CD4-positive, CD25-positive, alpha-beta regulatory T cell (primary cell): ENCODE measurements at regions not wholly inside any gene's neighbourhood (a gene's known extent, or its start where the extent isn't known, plus 50 kb on each side); places are given as distances from the start of the nearest gene placed in this dataset.

Experiments
- ATAC-seq, 2 donors: fragments of 150-1000 bp; cut with Tn5 transposase; one replicate each; pipeline ENCODE4 v1.10.0; 2021; ENCODE audit warnings: low read depth in 2 of 2, moderate number of reproducible peaks in 2 of 2, moderate library complexity in 1 of 2
- DNase-seq, 3 donors: peaks; one replicate each; pipeline versions ENCODE4 v3.0.0 to v3.0.0-alpha.2; 2012 to 2022; ENCODE audit warnings: mixed read lengths in 1 of 3
- H3K27ac ChIP-seq: one replicate; pipeline ENCODE4 v1.7.0; 2013; ENCODE audit warnings: mild to moderate bottlenecking, low read length; ENCODE audit not compliant: insufficient read depth, poor library complexity, severe bottlenecking
- H3K27me3 ChIP-seq: one replicate; pipeline ENCODE4 v1.7.0; 2013; ENCODE audit warnings: low read length; ENCODE audit not compliant: control insufficient read depth, insufficient read depth
- H3K36me3 ChIP-seq: one replicate; pipeline ENCODE4 v1.7.0; 2013; ENCODE audit warnings: mild to moderate bottlenecking, low read length, moderate library complexity; ENCODE audit not compliant: control insufficient read depth, insufficient read depth
- H3K4me1 ChIP-seq: 2 replicates; pipeline ENCODE4 v1.7.0; 2013; ENCODE audit warnings: mild to moderate bottlenecking, low read length; ENCODE audit not compliant: insufficient read depth, control insufficient read depth, poor library complexity, severe bottlenecking
- H3K4me3 ChIP-seq: one replicate; pipeline ENCODE4 v1.7.0; 2013; ENCODE audit warnings: low read depth, mild to moderate bottlenecking, low read length, moderate library complexity
- H3K9me3 ChIP-seq, 2 experiments: 1 replicate in 1 of 2; 2 replicates in 1 of 2; pipeline ENCODE4 v1.7.0; 2013; ENCODE audit warnings: low read length in 2 of 2, mild to moderate bottlenecking in 1 of 2, moderate library complexity in 1 of 2; ENCODE audit not compliant: control insufficient read depth in 2 of 2
- H3K27ac Mint-ChIP-seq, 3 donors: one replicate each; pipeline ENCODE4 v1.8.0; 2020 to 2022; ENCODE audit warnings: mild to moderate bottlenecking in 3 of 3, mixed read lengths in 3 of 3, moderate library complexity in 2 of 3
- H3K27me3 Mint-ChIP-seq: one replicate; pipeline ENCODE4 v1.8.0; 2022; ENCODE audit warnings: mild to moderate bottlenecking, mixed read lengths
- H3K36me3 Mint-ChIP-seq: one replicate; pipeline ENCODE4 v1.8.0; 2020; ENCODE audit warnings: mixed read lengths
- H3K4me1 Mint-ChIP-seq, 4 donors: one replicate each; pipeline ENCODE4 v1.8.0; 2020 to 2022; ENCODE audit warnings: mixed read lengths in 4 of 4, mild to moderate bottlenecking in 1 of 4
- H3K4me3 Mint-ChIP-seq, 4 donors: one replicate each; pipeline ENCODE4 v1.8.0; 2020 to 2022; ENCODE audit warnings: mild to moderate bottlenecking in 4 of 4, mixed read lengths in 4 of 4, moderate library complexity in 3 of 4
- H3K9me3 Mint-ChIP-seq, 7 donors: one replicate each; pipeline ENCODE4 v1.8.0; 2020 to 2022; ENCODE audit warnings: mixed read lengths in 7 of 7, mild to moderate bottlenecking in 3 of 7, moderate library complexity in 2 of 7

DNA sequence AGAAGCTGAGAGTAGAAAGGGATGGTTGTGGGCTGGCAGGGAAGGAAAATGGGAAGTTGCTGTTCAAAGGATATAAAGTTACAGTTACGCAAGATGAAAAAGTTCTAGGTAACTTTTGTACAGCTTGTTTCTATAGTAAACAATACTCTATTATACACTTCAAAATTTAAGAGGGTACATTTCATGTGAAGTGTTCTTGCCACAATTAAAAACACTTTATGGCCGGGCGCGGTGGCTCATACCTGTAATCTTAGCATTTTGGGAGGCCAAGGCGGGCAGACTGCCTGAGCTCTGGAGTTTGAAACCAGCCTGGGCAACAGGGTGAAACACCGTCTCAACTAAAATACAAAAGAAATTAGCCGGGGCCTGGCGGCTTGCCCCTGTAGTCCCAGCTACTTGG is 623.6 kb downstream of the STIM2 start:
- no peak for ATAC-seq
- peaks cover 0 to 9% (median 0%) of the 10 kb centered on the region in 7 donors for H3K9me3 Mint-ChIP-seq
- no peaks in the 10 kb centered on the region for H3K36me3 Mint-ChIP-seq
- no peak overlapping the region for H3K27ac Mint-ChIP-seq
- Histone ChIP-seq H3K36me3 (no peaks in the 10 kb centered on the region), H3K27me3 (no peaks in the 10 kb centered on the region), H3K27ac (no peak overlapping the region), H3K9me3 (peaks cover 0 to 1% of the 10 kb centered on the region in 2 experiments), H3K4me3 (no peak overlapping the region), H3K4me1 (no peaks in the 10 kb centered on the region)
- H3K27me3 Mint-ChIP-seq = no peaks in the 10 kb centered on the region
- DNase-seq = no peak
- H3K4me1 Mint-ChIP-seq = no peaks in the 10 kb centered on the region
- no peak overlapping the region for H3K4me3 Mint-ChIP-seq

DNA sequence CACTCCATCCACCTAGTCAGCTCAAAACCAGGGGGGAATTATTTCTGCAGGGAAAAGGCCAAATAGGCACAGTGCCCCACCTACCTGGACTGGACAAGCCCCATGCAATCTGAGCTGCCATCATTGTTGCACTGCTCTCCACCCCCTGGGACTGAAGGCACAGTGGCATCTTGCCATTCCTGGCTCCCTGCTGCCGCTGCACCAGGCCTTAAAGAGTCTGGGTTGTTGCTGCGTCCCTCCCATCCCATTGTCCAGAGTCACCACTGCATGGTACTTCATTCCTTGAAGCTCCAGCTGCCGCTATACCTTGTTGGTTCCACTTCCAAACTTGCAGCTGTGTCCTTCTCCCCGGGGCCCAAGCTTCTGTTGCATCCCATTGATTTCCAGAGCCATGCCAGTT is 629.7 kb downstream of the STIM2 start:
- Mint-ChIP-seq H3K4me3 (no peak overlapping the region), H3K4me1 (no peaks in the 10 kb centered on the region), H3K36me3 (no peaks in the 10 kb centered on the region), H3K9me3 (peaks cover 0 to 11% (median 4%) of the 10 kb centered on the region in 7 donors), H3K27ac (no peak overlapping the region), H3K27me3 (no peaks in the 10 kb centered on the region)
- DNase-seq (no peak), ATAC-seq (no peak)
- no peaks in the 10 kb centered on the region for H3K4me1 ChIP-seq
- H3K27ac ChIP-seq = no peak overlapping the region
- H3K9me3 ChIP-seq = peaks cover 0 to 1% of the 10 kb centered on the region in 2 experiments
- no peak overlapping the region for H3K4me3 ChIP-seq
- no peaks in the 10 kb centered on the region for H3K36me3 ChIP-seq
- H3K27me3 ChIP-seq = no peaks in the 10 kb centered on the region

GRCh38 chr4:27490766-27491165 is 630.1 kb downstream of the STIM2 start:
- Mint-ChIP-seq H3K27ac (no peak overlapping the region), H3K9me3 (peaks cover 0 to 7% (median 2%) of the 10 kb centered on the region in 7 donors), H3K36me3 (no peaks in the 10 kb centered on the region), H3K4me1 (no peaks in the 10 kb centered on the region), H3K27me3 (no peaks in the 10 kb centered on the region), H3K4me3 (no peak overlapping the region)
- Histone ChIP-seq H3K27ac (no peak overlapping the region), H3K36me3 (no peaks in the 10 kb centered on the region), H3K9me3 (no peaks in the 10 kb centered on the region), H3K4me1 (no peaks in the 10 kb centered on the region), H3K27me3 (no peaks in the 10 kb centered on the region), H3K4me3 (no peak overlapping the region)
- DNase-seq (no peak), ATAC-seq (no peak)

DNA sequence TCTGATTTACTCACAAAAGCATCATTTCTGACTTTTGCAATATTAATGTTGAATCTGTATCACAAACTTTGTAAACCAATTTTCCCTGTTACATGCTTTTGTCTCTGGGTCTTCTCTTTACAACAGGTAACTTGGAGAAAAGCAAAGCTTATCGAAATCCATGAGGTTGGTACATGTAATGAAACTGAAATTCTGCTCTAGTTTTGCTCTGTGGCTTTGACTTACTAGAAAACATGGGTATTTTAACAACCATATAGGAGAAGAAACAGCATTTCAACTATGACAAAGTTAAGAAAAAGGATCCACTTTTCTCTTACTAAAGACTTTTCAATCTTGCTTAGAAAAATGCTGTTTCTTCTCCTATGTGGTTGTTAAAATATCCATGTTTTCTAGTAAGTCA is 645.8 kb downstream of the STIM2 start:
- H3K9me3 Mint-ChIP-seq = peaks cover 0 to 12% (median 2%) of the 10 kb centered on the region in 7 donors
- H3K27me3 Mint-ChIP-seq = no peaks in the 10 kb centered on the region
- H3K4me1 ChIP-seq = no peaks in the 10 kb centered on the region
- H3K36me3 Mint-ChIP-seq = no peaks in the 10 kb centered on the region
- no peaks in the 10 kb centered on the region for H3K4me1 Mint-ChIP-seq
- no peak overlapping the region for H3K4me3 ChIP-seq
- H3K9me3 ChIP-seq = no peaks in the 10 kb centered on the region
- no peak overlapping the region for H3K27ac Mint-ChIP-seq
- H3K27ac ChIP-seq = no peak overlapping the region
- no peak overlapping the region for H3K4me3 Mint-ChIP-seq
- no peaks in the 10 kb centered on the region for H3K27me3 ChIP-seq
- no peaks in the 10 kb centered on the region for H3K36me3 ChIP-seq
- DNase-seq (no peak), ATAC-seq (no peak)

DNA sequence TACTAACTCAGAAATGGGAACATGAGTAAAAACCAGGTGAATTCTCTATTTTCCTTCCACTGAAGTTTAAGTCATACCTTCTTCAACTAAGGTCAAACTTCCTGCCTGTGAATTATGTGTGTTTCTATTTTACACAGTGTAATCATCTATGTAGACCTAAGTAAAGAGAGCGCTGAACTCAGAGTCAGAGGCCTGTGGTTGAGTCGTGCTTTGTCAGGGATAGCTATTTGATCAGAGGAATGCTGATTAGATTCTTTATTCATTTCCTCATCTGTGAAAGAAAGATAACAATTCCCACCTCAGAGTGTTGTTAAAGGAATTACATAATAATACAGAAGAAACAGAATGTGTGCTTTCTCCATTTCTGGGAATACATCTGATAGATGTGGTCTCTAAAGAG is 654.1 kb downstream of the STIM2 start:
- Mint-ChIP-seq H3K9me3 (peaks cover 0 to 9% (median 5%) of the 10 kb centered on the region in 7 donors), H3K27me3 (no peaks in the 10 kb centered on the region), H3K4me1 (no peaks in the 10 kb centered on the region), H3K4me3 (no peak overlapping the region), H3K27ac (no peak overlapping the region), H3K36me3 (no peaks in the 10 kb centered on the region)
- ATAC-seq (no peak), DNase-seq (no peak)
- Histone ChIP-seq H3K4me1 (no peaks in the 10 kb centered on the region), H3K36me3 (no peaks in the 10 kb centered on the region), H3K27me3 (no peaks in the 10 kb centered on the region), H3K9me3 (no peaks in the 10 kb centered on the region), H3K27ac (no peak overlapping the region), H3K4me3 (no peak overlapping the region)

DNA sequence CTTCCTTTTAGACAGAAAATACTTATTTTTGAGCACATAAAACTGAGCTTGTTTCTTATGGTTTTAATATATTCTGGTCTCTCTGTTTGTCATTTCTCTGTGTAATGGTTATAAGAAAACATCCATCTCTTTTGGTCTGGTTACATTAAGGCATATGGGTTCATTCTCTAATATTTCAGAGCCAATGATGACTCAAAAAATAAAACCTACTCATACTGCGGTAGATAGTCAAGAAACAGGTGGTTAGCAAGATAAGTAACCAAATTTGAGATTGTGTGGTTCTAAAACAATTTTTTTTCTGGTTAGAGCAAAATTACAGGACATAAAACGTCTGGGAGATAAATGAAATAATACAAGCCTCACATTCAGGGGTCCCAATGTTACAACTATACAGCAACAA is 654.5 kb downstream of the STIM2 start:
- H3K27ac ChIP-seq = no peak overlapping the region
- no peaks in the 10 kb centered on the region for H3K9me3 ChIP-seq
- DNase-seq (no peak), ATAC-seq (no peak)
- H3K36me3 ChIP-seq = no peaks in the 10 kb centered on the region
- H3K27me3 ChIP-seq = no peaks in the 10 kb centered on the region
- Mint-ChIP-seq H3K9me3 (peaks cover 0 to 9% (median 4%) of the 10 kb centered on the region in 7 donors), H3K36me3 (no peaks in the 10 kb centered on the region), H3K4me3 (no peak overlapping the region), H3K27ac (no peak overlapping the region), H3K27me3 (no peaks in the 10 kb centered on the region), H3K4me1 (no peaks in the 10 kb centered on the region)
- H3K4me1 ChIP-seq = no peaks in the 10 kb centered on the region
- H3K4me3 ChIP-seq = no peak overlapping the region

DNA sequence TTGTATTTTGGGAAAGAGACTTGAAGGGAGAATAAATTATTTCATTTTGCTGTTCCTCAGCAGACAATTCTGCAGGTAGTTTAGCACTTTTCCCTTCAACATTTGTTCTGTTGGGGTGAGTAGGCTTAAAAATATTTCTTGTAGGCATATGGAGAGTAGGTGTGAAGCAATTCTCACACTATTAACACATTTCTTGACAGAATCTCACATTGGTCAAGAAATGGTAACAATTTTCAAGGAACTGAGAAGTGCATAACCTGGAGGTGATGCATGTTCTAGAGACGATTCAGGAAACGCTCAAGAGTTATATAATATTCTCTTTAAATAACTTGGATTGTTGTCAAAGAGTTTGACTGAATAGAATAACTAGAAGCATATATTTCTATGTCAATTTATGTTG is 658.2 kb downstream of the STIM2 start:
- Histone ChIP-seq H3K27ac (no peak overlapping the region), H3K4me1 (no peaks in the 10 kb centered on the region), H3K27me3 (no peaks in the 10 kb centered on the region), H3K9me3 (no peaks in the 10 kb centered on the region), H3K4me3 (no peak overlapping the region), H3K36me3 (no peaks in the 10 kb centered on the region)
- Mint-ChIP-seq H3K4me3 (no peak overlapping the region), H3K4me1 (no peaks in the 10 kb centered on the region), H3K9me3 (peaks cover 0 to 10% (median 4%) of the 10 kb centered on the region in 7 donors), H3K27me3 (no peaks in the 10 kb centered on the region), H3K36me3 (no peaks in the 10 kb centered on the region), H3K27ac (no peak overlapping the region)
- ATAC-seq (no peak), DNase-seq (no peak)

GRCh38 chr4:27524224-27524623 is 663.6 kb downstream of the STIM2 start:
- H3K27me3 Mint-ChIP-seq = no peaks in the 10 kb centered on the region
- peaks cover 0 to 8% (median 3%) of the 10 kb centered on the region in 7 donors for H3K9me3 Mint-ChIP-seq
- Histone ChIP-seq H3K4me1 (no peaks in the 10 kb centered on the region), H3K4me3 (no peak overlapping the region), H3K36me3 (no peaks in the 10 kb centered on the region), H3K27me3 (no peaks in the 10 kb centered on the region), H3K27ac (no peak overlapping the region), H3K9me3 (no peaks in the 10 kb centered on the region)
- H3K27ac Mint-ChIP-seq = no peak overlapping the region
- ATAC-seq = no peak
- no peaks in the 10 kb centered on the region for H3K36me3 Mint-ChIP-seq
- no peaks in the 10 kb centered on the region for H3K4me1 Mint-ChIP-seq
- no peak overlapping the region for H3K4me3 Mint-ChIP-seq
- DNase-seq = no peak
